GM19023 (cell line): ENCODE measurements at regions not wholly inside any gene's neighbourhood (a gene's known extent, or its start where the extent isn't known, plus 50 kb on each side); places are given as distances from the start of the nearest gene placed in this dataset.
"Not testable (repeated sequence)": the region's sequence is repeated elsewhere in the genome, so short reads cannot be mapped to it uniquely, and the experiment has no call there.

Experiments used
- ATAC-seq: cut with Tn5 transposase; IDR thresholded peaks from one replicate; pipeline ENCODE4 v1.9.1; 2021; ENCODE audit warnings: mild to moderate bottlenecking, moderate library complexity; ENCODE audit not compliant: unreplicated experiment

DNA sequence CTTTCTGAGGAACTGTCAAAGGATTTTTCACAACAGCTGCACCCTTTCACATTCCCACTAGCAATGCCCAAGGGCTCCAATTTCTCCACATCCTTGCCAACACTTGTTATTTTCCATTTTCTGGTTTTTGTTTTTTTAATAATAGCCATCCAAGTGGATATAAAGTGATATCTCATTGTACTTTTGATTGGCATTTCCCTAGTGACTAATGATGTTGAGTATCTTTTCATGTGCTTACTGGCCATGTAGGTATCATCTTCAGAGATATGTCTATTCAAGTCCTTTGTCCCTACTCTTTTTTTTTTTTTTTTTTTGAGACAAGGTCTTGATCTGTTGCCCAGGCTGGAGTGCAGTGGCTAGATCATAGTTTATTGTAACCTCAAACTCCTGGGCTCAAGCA, 115.8 kb upstream of the HAND1 start:
- no peak for ATAC-seq

DNA sequence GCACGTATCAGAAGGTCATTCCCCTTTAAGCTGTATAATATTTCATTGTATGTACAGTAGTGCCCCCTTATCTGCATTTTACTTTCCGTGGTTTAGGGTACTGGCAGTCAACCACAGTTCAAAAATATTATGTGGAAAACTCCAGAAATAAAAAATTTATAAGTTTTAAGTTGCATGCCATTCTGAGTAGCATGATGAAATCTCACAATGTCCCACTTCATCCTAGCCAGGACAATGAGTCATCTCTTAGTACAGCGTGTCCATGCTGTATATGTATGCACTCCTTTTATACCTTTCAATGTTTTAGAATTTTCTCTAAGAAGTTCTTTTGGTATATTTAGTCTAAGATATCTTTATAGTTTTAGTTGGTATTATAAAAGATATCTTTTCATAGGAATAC, 115.0 kb upstream of the HAND1 start:
- ATAC-seq: no peak

DNA sequence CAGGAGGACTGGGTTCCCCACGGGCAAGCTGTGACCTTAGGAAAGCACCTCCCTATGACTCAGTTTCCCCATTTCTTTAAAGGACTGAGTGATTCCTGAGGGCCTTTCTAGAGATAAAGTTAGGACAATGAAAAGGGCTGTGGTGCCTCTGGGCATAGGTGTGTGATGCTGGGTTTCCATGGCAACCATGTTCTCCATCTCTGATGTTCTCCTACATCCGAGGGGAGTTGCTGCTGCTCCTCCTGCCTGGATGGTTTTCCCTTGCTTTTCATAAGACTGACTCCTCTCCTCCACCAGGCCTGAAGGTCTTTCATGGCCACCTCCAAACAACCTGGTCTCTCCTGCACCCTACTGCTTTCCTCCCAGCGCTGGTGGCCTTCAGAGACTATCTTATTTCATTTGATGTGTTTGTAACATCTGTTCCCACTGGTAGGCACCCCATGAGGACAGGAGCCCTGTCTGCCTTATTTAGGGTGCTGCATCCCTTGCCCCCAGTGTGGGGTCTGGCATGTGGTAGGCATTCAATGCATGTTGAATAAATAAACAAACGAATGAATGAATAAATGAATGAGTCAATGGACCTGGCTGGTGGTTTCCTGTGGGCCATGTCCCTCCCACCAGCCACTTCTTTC, 112.2 kb upstream of the HAND1 start:
- no peak for ATAC-seq

- ATAC-seq: no peak
Measured at GRCh38 chr5:154589511-154589910, 111.5 kb upstream of the HAND1 start.

GRCh38 chr5:154588833-154589425, 110.9 kb upstream of the HAND1 start:
- not testable (repeated sequence) for ATAC-seq

GRCh38 chr5:154588091-154588774, 110.2 kb upstream of the HAND1 start:
- no peak for ATAC-seq

DNA sequence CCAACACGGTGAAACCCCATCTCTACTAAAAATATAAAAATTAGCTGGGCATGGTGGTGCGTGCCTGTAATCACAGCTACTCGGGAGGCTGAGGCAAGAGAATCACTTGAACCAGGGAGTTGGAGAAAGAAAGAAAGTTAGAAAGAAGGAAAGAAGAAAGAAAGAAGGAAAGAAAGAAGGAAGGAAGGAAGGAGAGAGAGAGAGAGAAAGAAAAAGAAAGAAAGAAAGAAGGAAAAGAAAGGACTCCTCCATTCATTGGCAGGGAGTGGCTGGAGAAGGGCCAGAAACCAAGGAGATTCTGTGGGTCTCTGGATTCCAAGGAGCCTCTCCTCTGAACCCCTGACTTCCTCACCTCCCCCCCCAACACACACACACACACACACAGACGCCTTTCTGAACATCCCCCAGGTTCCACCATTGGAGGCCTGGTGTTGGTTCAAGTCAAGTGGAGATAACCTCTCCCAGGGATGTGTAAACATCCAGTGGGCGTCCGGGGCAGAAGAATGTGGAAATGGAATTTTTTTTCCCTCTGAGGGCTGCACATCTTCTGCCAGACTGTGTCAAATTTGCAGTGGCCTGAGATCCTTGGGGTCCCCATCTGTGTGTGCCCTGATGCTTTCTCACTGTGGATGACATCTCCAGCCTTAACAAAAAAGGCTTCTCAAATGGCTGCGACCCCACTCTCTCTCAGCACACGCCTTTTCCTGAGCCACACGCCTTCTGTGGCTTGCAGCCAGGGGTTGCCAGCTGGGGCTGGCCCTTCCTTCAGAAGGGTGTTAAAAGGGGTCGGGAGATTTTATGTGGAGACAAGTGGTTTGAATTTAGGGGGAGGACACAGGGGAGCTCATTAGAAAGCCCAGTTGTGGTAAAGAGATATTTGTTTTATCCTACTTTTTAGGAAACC, 109.3 kb upstream of the HAND1 start:
- no peak for ATAC-seq

DNA sequence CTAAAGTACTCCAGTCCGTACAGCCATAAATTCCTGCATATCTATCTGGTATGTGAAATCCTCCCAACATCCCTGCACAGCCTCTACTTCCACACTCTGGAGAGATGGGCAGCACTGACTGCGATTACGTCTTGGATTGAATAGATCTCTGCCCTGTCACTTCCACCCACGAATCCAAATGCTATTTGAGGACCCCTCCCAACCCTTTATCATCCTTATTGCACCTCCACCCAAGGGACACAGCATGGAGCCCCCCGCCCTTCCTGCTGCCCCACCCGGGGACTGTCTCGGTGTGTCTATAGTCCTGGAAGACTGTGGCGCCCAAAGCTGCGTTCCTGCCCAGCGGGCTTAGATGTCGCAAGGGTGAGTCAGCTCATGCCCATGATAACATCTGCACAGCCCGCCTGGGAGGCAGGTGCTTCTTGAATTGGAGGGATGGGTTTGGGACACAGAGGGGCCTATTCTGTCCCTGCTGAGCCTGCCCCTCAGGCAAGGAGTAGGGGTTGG, 105.7 kb upstream of the HAND1 start:
- no peak for ATAC-seq

- no peak for ATAC-seq
Measured at GRCh38 chr5:154580422-154580821, 102.4 kb upstream of the HAND1 start.

DNA sequence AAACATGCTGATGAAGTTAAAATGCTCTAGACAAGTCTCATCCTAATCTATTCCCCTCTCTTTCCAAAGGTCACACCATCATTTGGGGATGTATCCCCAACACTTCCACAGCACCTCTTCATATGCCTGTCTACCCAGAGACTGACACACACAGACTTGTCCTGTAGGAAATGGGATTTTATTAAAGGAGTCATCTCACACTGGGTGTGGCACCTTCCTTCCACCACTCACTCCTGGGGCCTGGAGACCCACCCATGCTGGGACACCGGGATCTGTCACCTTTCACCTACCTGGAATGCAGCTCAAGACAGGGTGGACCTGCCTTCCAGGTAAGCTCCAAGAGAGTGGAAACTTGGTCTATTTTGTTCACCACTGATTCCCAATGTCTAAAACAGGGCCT, 99.4 kb upstream of the HAND1 start:
- no peak for ATAC-seq

DNA sequence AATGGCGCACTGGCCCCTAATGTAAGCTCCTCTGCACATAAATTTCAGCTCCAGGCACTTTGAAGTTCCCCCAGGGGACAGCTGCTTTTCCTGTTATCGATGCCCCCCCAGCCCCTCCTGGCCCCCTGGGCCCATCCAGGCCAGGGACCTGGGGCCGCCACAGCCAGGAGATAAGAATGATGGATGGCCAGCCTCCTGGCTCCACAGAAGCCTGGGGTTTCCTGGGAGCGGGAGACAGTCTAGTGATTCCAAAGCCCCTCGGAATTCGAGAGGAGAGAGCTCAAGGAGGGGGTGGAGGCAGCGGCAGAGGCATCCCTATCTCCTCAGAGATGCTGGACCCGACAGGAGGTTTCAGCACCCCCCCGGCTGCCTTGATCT, 98.4 kb upstream of the HAND1 start:
- ATAC-seq: no peak

- peak; percentile 81 for ATAC-seq
Measured at GRCh38 chr5:154575546-154576428, 97.8 kb upstream of the HAND1 start.

- ATAC-seq: no peak
Measured at GRCh38 chr5:154573011-154573410, 95.0 kb upstream of the HAND1 start.

GRCh38 chr5:154571325-154572035, 93.5 kb upstream of the HAND1 start:
- ATAC-seq: no peak

- ATAC-seq: no peak
Measured at GRCh38 chr5:154570572-154571324, 92.7 kb upstream of the HAND1 start.

DNA sequence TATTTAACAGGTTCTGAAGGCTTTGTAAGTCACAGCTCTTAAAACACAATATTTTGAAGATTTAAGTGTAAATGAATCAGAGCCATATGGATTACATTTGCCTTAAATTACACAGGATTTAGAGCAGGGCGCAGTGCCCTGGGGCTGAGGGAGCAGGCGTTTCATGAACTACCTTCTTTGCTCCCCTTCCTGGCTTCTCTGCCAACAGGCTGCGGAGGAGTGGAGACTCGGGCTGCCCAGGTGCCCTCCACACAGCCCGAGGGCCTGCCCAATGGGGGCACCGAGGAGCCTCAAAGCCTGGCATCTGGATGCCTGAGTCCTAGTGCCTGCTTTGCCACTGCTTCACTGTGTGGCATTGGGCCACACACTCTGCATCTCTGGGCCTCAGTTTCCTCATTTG, 90.6 kb upstream of the HAND1 start:
- no peak for ATAC-seq

GRCh38 chr5:154567155-154567554, 89.1 kb upstream of the HAND1 start:
- no peak for ATAC-seq

GRCh38 chr5:154566146-154566680, 88.2 kb upstream of the HAND1 start:
- no peak for ATAC-seq

- no peak for ATAC-seq
Measured at GRCh38 chr5:154565123-154565522, 87.1 kb upstream of the HAND1 start.
